Astrocyte (in vitro differentiated cells and primary cell): ENCODE measurements at regions not wholly inside any gene's neighbourhood (a gene's known extent, or its start where the extent isn't known, plus 50 kb on each side); places are given as distances from the start of the nearest gene placed in this dataset.

ENCODE experiments used
- DNase-seq: peaks from one replicate; pipeline ENCODE4 v3.0.0-alpha.2; 2010; ENCODE audit warnings: low read depth
- FAIRE-seq: peaks from 2 replicates; lab custom pipeline; 2011; peaks lifted over from hg19 to GRCh38; lab: Jason Lieb, UNC
- H2AFZ ChIP-seq: 2 replicates; pipeline ENCODE4 v1.6.0; 2012; ENCODE audit warnings: low read depth, low read length, inconsistent platforms
- H3K27ac ChIP-seq: 2 replicates; pipeline ENCODE4 v1.5.1; 2011; ENCODE audit warnings: low read depth, low read length, inconsistent platforms
- H3K27me3 ChIP-seq: 2 replicates; pipeline ENCODE4 v1.6.0; 2011; ENCODE audit warnings: low read length, inconsistent platforms; ENCODE audit not compliant: insufficient read depth
- H3K36me3 ChIP-seq: 2 replicates; pipeline ENCODE4 v1.5.1; 2011; ENCODE audit warnings: low read length, inconsistent platforms; ENCODE audit not compliant: insufficient read depth
- H3K4me1 ChIP-seq: 2 replicates; pipeline ENCODE4 v1.5.1; 2011; ENCODE audit warnings: low read length, inconsistent platforms; ENCODE audit not compliant: insufficient read depth
- H3K4me2 ChIP-seq: 2 replicates; pipeline ENCODE4 v1.6.0; 2012; ENCODE audit warnings: low read length, inconsistent platforms
- H3K4me3 ChIP-seq: 2 replicates; pipeline ENCODE4 v1.5.1; 2011; ENCODE audit warnings: low read depth, mild to moderate bottlenecking, low read length, inconsistent platforms; ENCODE audit not compliant: insufficient read depth
- H3K79me2 ChIP-seq: 2 replicates; pipeline ENCODE4 v1.6.0; 2012; ENCODE audit warnings: mild to moderate bottlenecking, low read length, inconsistent platforms; ENCODE audit not compliant: insufficient read depth
- H3K9ac ChIP-seq: 2 replicates; pipeline ENCODE4 v1.6.0; 2012; ENCODE audit warnings: mild to moderate bottlenecking, low read length, inconsistent platforms
- H3K9me3 ChIP-seq: 2 replicates; pipeline ENCODE4 v1.5.1; 2012; ENCODE audit warnings: low read depth, mild to moderate bottlenecking, low read length, inconsistent platforms; ENCODE audit not compliant: insufficient read depth
- H4K20me1 ChIP-seq: 2 replicates; pipeline ENCODE4 v1.6.0; 2012; ENCODE audit warnings: low read length, inconsistent platforms; ENCODE audit not compliant: insufficient read depth
- H3K27ac Mint-ChIP-seq: one replicate; pipeline ENCODE4 v1.8.0; 2021; ENCODE audit warnings: mild to moderate bottlenecking, mixed read lengths; ENCODE audit not compliant: unreplicated experiment
- H3K27me3 Mint-ChIP-seq: one replicate; pipeline ENCODE4 v1.8.0; 2021; ENCODE audit warnings: low read depth, mixed read lengths; ENCODE audit not compliant: unreplicated experiment
- H3K36me3 Mint-ChIP-seq: one replicate; pipeline ENCODE4 v1.8.0; 2021; ENCODE audit warnings: low read depth, mixed read lengths; ENCODE audit not compliant: unreplicated experiment
- H3K4me1 Mint-ChIP-seq: one replicate; pipeline ENCODE4 v1.8.0; 2021; ENCODE audit warnings: low read depth, mixed read lengths; ENCODE audit not compliant: unreplicated experiment
- H3K4me3 Mint-ChIP-seq: one replicate; pipeline ENCODE4 v1.8.0; 2021; ENCODE audit warnings: mild to moderate bottlenecking, moderate library complexity, mixed read lengths; ENCODE audit not compliant: unreplicated experiment
- H3K9me3 Mint-ChIP-seq: one replicate; pipeline ENCODE4 v1.8.0; 2021; ENCODE audit warnings: mild to moderate bottlenecking, mixed read lengths; ENCODE audit not compliant: unreplicated experiment
- CTCF ChIP-seq: IDR thresholded peaks from 2 replicates; pipeline ENCODE4 v1.5.1; 2011; ENCODE audit warnings: low read depth, mild to moderate bottlenecking, inconsistent platforms, low read length, moderate library complexity; ENCODE audit not compliant: insufficient read depth
- EZH2 ChIP-seq: IDR thresholded peaks from 2 replicates; pipeline ENCODE4 v1.6.1; 2012; ENCODE audit warnings: mild to moderate bottlenecking, low read length, inconsistent platforms; ENCODE audit not compliant: insufficient read depth

- Histone ChIP-seq H3K4me1 (no peaks in the 10 kb centered on the region), H3K79me2 (no peaks in the 10 kb centered on the region), H3K27ac (no peak overlapping the region), H3K36me3 (no peaks in the 10 kb centered on the region), H3K4me2 (no peak overlapping the region), H3K9ac (no peak overlapping the region), H3K27me3 (no peaks in the 10 kb centered on the region), H3K9me3 (no peaks in the 10 kb centered on the region), H2AFZ (no peak overlapping the region), H4K20me1 (no peaks in the 10 kb centered on the region), H3K4me3 (no peak overlapping the region)
- no peak for TF ChIP-seq CTCF
- no peak for TF ChIP-seq EZH2
- FAIRE-seq (no peak), DNase-seq (no peak)
- H3K27me3 Mint-ChIP-seq: peaks cover 3% of the 10 kb centered on the region
- H3K27ac Mint-ChIP-seq: no peak overlapping the region
- H3K36me3 Mint-ChIP-seq: no peaks in the 10 kb centered on the region
- H3K9me3 Mint-ChIP-seq: no peaks in the 10 kb centered on the region
- no peak overlapping the region for H3K4me3 Mint-ChIP-seq
- peaks cover 9% of the 10 kb centered on the region for H3K4me1 Mint-ChIP-seq
Observed at GRCh38 chr6:117157448-117157847, 107.9 kb upstream of the VGLL2 start.

GRCh38 chr6:117165911-117166499 lies 99.4 kb upstream of the VGLL2 start:
- Histone ChIP-seq H3K4me1 (no peaks in the 10 kb centered on the region), H4K20me1 (no peaks in the 10 kb centered on the region), H3K79me2 (no peaks in the 10 kb centered on the region), H3K4me3 (no peak overlapping the region), H3K4me2 (no peak overlapping the region), H3K36me3 (no peaks in the 10 kb centered on the region), H3K27me3 (no peaks in the 10 kb centered on the region), H3K9ac (no peak overlapping the region), H3K9me3 (peaks cover 2% of the 10 kb centered on the region), H2AFZ (no peak overlapping the region), H3K27ac (no peak overlapping the region)
- Mint-ChIP-seq H3K27me3 (peaks cover 3% of the 10 kb centered on the region), H3K4me1 (peaks cover 38% of the 10 kb centered on the region), H3K4me3 (no peak overlapping the region), H3K27ac (no peak overlapping the region), H3K9me3 (no peaks in the 10 kb centered on the region), H3K36me3 (no peaks in the 10 kb centered on the region)
- DNase-seq (no peak), FAIRE-seq (no peak)
- TF ChIP-seq EZH2 (no peak), CTCF (no peak)

- peaks cover 2% of the 10 kb centered on the region for H3K9me3 ChIP-seq
- H4K20me1 ChIP-seq: no peaks in the 10 kb centered on the region
- no peak overlapping the region for H2AFZ ChIP-seq
- Mint-ChIP-seq H3K36me3 (no peaks in the 10 kb centered on the region), H3K4me3 (no peak overlapping the region), H3K27me3 (no peaks in the 10 kb centered on the region), H3K4me1 (peaks cover 38% of the 10 kb centered on the region), H3K27ac (peak overlapping the region; percentile 95), H3K9me3 (no peaks in the 10 kb centered on the region)
- no peak overlapping the region for H3K4me2 ChIP-seq
- H3K4me3 ChIP-seq: no peak overlapping the region
- peak; percentile 35 for DNase-seq
- no peaks in the 10 kb centered on the region for H3K36me3 ChIP-seq
- H3K4me1 ChIP-seq: no peaks in the 10 kb centered on the region
- TF ChIP-seq EZH2 (no peak), CTCF (no peak)
- H3K27ac ChIP-seq: no peak overlapping the region
- no peaks in the 10 kb centered on the region for H3K27me3 ChIP-seq
- no peak for FAIRE-seq
- no peak overlapping the region for H3K9ac ChIP-seq
- H3K79me2 ChIP-seq: no peaks in the 10 kb centered on the region
Observed at GRCh38 chr6:117167520-117168271, 97.7 kb upstream of the VGLL2 start.
